GM18502 (cell line): ENCODE measurements at regions not wholly inside any gene's neighbourhood (a gene's known extent, or its start where the extent isn't known, plus 50 kb on each side); places are given as distances from the start of the nearest gene placed in this dataset.

Source experiments
- ATAC-seq: cut with Tn5 transposase; IDR thresholded peaks from one replicate; pipeline ENCODE4 v1.9.1; 2021; ENCODE audit warnings: mild to moderate bottlenecking; ENCODE audit not compliant: unreplicated experiment, poor library complexity

GRCh38 chr2:30338475-30338874, 107.1 kb downstream of the LBH start:
- no peak for ATAC-seq

- ATAC-seq = peak; percentile 34
These were observed 107.7 kb downstream of the LBH start for GRCh38 chr2:30339071-30339470.

- ATAC-seq = no peak
These were observed 105.4 kb upstream of the LCLAT1 start for GRCh38 chr2:30341500-30342267.

- ATAC-seq = no peak
These were observed 100.4 kb upstream of the LCLAT1 start for GRCh38 chr2:30346471-30347169.

- ATAC-seq = no peak
These were observed 98.2 kb upstream of the LCLAT1 start for GRCh38 chr2:30348825-30349224.

- ATAC-seq = no peak
These were observed 97.4 kb upstream of the LCLAT1 start for GRCh38 chr2:30349691-30350090.

- no peak for ATAC-seq
These were observed 95.9 kb upstream of the LCLAT1 start for GRCh38 chr2:30351116-30351515.

GRCh38 chr2:30351949-30352348, 95.1 kb upstream of the LCLAT1 start:
- no peak for ATAC-seq

- no peak for ATAC-seq
These were observed 92.9 kb upstream of the LCLAT1 start for GRCh38 chr2:30354150-30354549.

- ATAC-seq = no peak
These were observed 92.4 kb upstream of the LCLAT1 start for GRCh38 chr2:30354621-30355020.

- no peak for ATAC-seq
These were observed 91.7 kb upstream of the LCLAT1 start for GRCh38 chr2:30355306-30355705.

GRCh38 chr2:30356071-30356470, 91.0 kb upstream of the LCLAT1 start:
- ATAC-seq = no peak

- no peak for ATAC-seq
These were observed 90.3 kb upstream of the LCLAT1 start for GRCh38 chr2:30356776-30357175.

GRCh38 chr2:30358351-30358750, 88.7 kb upstream of the LCLAT1 start:
- ATAC-seq = no peak

- no peak for ATAC-seq
These were observed 88.2 kb upstream of the LCLAT1 start for GRCh38 chr2:30358842-30359241.

- ATAC-seq = no peak
These were observed 87.3 kb upstream of the LCLAT1 start for GRCh38 chr2:30359644-30360167.

GRCh38 chr2:30361751-30362394, 85.2 kb upstream of the LCLAT1 start:
- no peak for ATAC-seq

GRCh38 chr2:30362468-30363081, 84.5 kb upstream of the LCLAT1 start:
- ATAC-seq = no peak

- no peak for ATAC-seq
These were observed 83.6 kb upstream of the LCLAT1 start for GRCh38 chr2:30363406-30363805.

GRCh38 chr2:30365201-30365600, 81.8 kb upstream of the LCLAT1 start:
- no peak for ATAC-seq

- no peak for ATAC-seq
These were observed 80.8 kb upstream of the LCLAT1 start for GRCh38 chr2:30366199-30366691.
